CD4-positive, CD25-positive, alpha-beta regulatory T cell (primary cell): ENCODE measurements at regions not wholly inside any gene's neighbourhood (a gene's known extent, or its start where the extent isn't known, plus 50 kb on each side); places are given as distances from the start of the nearest gene placed in this dataset.

ENCODE experiments used
- ATAC-seq, 2 donors: fragments of 150-1000 bp; cut with Tn5 transposase; one replicate each; pipeline ENCODE4 v1.10.0; 2021; ENCODE audit warnings: low read depth in 2 of 2, moderate number of reproducible peaks in 2 of 2, moderate library complexity in 1 of 2
- DNase-seq, 3 donors: peaks; one replicate each; pipeline versions ENCODE4 v3.0.0 to v3.0.0-alpha.2; 2012 to 2022; ENCODE audit warnings: mixed read lengths in 1 of 3
- H3K27ac ChIP-seq: one replicate; pipeline ENCODE4 v1.7.0; 2013; ENCODE audit warnings: mild to moderate bottlenecking, low read length; ENCODE audit not compliant: insufficient read depth, poor library complexity, severe bottlenecking
- H3K27me3 ChIP-seq: one replicate; pipeline ENCODE4 v1.7.0; 2013; ENCODE audit warnings: low read length; ENCODE audit not compliant: control insufficient read depth, insufficient read depth
- H3K36me3 ChIP-seq: one replicate; pipeline ENCODE4 v1.7.0; 2013; ENCODE audit warnings: mild to moderate bottlenecking, low read length, moderate library complexity; ENCODE audit not compliant: control insufficient read depth, insufficient read depth
- H3K4me1 ChIP-seq: 2 replicates; pipeline ENCODE4 v1.7.0; 2013; ENCODE audit warnings: mild to moderate bottlenecking, low read length; ENCODE audit not compliant: insufficient read depth, control insufficient read depth, poor library complexity, severe bottlenecking
- H3K4me3 ChIP-seq: one replicate; pipeline ENCODE4 v1.7.0; 2013; ENCODE audit warnings: low read depth, mild to moderate bottlenecking, low read length, moderate library complexity
- H3K9me3 ChIP-seq, 2 experiments: 1 replicate in 1 of 2; 2 replicates in 1 of 2; pipeline ENCODE4 v1.7.0; 2013; ENCODE audit warnings: low read length in 2 of 2, mild to moderate bottlenecking in 1 of 2, moderate library complexity in 1 of 2; ENCODE audit not compliant: control insufficient read depth in 2 of 2
- H3K27ac Mint-ChIP-seq, 3 donors: one replicate each; pipeline ENCODE4 v1.8.0; 2020 to 2022; ENCODE audit warnings: mild to moderate bottlenecking in 3 of 3, mixed read lengths in 3 of 3, moderate library complexity in 2 of 3
- H3K27me3 Mint-ChIP-seq: one replicate; pipeline ENCODE4 v1.8.0; 2022; ENCODE audit warnings: mild to moderate bottlenecking, mixed read lengths
- H3K36me3 Mint-ChIP-seq: one replicate; pipeline ENCODE4 v1.8.0; 2020; ENCODE audit warnings: mixed read lengths
- H3K4me1 Mint-ChIP-seq, 4 donors: one replicate each; pipeline ENCODE4 v1.8.0; 2020 to 2022; ENCODE audit warnings: mixed read lengths in 4 of 4, mild to moderate bottlenecking in 1 of 4
- H3K4me3 Mint-ChIP-seq, 4 donors: one replicate each; pipeline ENCODE4 v1.8.0; 2020 to 2022; ENCODE audit warnings: mild to moderate bottlenecking in 4 of 4, mixed read lengths in 4 of 4, moderate library complexity in 3 of 4
- H3K9me3 Mint-ChIP-seq, 7 donors: one replicate each; pipeline ENCODE4 v1.8.0; 2020 to 2022; ENCODE audit warnings: mixed read lengths in 7 of 7, mild to moderate bottlenecking in 3 of 7, moderate library complexity in 2 of 7

GRCh38 chr5:112012104-112012503 is 255.1 kb upstream of the NREP start:
- no peaks in the 10 kb centered on the region for H3K4me1 Mint-ChIP-seq
- no peaks in the 10 kb centered on the region for H3K27me3 Mint-ChIP-seq
- no peak overlapping the region for H3K4me3 Mint-ChIP-seq
- no peaks in the 10 kb centered on the region for H3K36me3 Mint-ChIP-seq
- Histone ChIP-seq H3K4me1 (no peaks in the 10 kb centered on the region), H3K27ac (no peak overlapping the region), H3K27me3 (no peaks in the 10 kb centered on the region), H3K9me3 (no peaks in the 10 kb centered on the region), H3K4me3 (no peak overlapping the region), H3K36me3 (no peaks in the 10 kb centered on the region)
- no peak overlapping the region for H3K27ac Mint-ChIP-seq
- DNase-seq (no peak), ATAC-seq (no peak)
- peaks cover 0 to 3% (median 0%) of the 10 kb centered on the region in 7 donors for H3K9me3 Mint-ChIP-seq

GRCh38 chr5:112010475-112010874 is 253.5 kb upstream of the NREP start:
- H3K36me3 Mint-ChIP-seq, result no peaks in the 10 kb centered on the region
- ATAC-seq, result no peak

DNA sequence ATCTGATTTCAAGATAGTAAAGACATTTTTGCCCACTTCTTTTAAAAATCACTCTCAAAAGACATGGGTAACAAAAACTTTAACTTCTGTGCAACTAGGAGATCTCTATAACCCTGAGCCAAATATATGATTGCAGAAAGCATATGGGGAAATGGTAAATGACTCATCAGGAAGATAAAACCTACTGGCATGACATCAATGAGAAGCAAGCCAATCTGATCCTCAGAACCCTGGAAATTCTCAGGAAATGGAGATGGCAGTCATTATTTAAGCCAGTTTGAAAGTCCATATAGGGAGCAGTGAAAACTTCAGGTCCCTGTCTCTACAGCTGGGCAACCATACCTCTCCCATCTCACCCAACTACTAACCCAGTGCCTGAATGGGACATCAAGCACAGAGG is 249.7 kb upstream of the NREP start:
- H3K36me3 Mint-ChIP-seq, result no peaks in the 10 kb centered on the region
- H3K27ac ChIP-seq, result no peak overlapping the region
- H3K27me3 ChIP-seq, result no peaks in the 10 kb centered on the region
- H3K4me3 Mint-ChIP-seq, result no peak overlapping the region
- H3K4me1 Mint-ChIP-seq, result no peaks in the 10 kb centered on the region
- H3K4me1 ChIP-seq, result no peaks in the 10 kb centered on the region
- H3K27ac Mint-ChIP-seq, result no peak overlapping the region
- ATAC-seq (no peak), DNase-seq (no peak)
- no peaks in the 10 kb centered on the region for H3K27me3 Mint-ChIP-seq
- H3K4me3 ChIP-seq, result no peak overlapping the region
- no peaks in the 10 kb centered on the region for H3K9me3 ChIP-seq
- H3K9me3 Mint-ChIP-seq, result peaks cover 0 to 3% (median 0%) of the 10 kb centered on the region in 7 donors
- H3K36me3 ChIP-seq, result no peaks in the 10 kb centered on the region

More at GRCh38 chr5:112010475-112010874, 253.5 kb upstream of the NREP start:
- Histone ChIP-seq H3K36me3 (no peaks in the 10 kb centered on the region), H3K27me3 (no peaks in the 10 kb centered on the region), H3K4me3 (no peak overlapping the region), H3K27ac (no peak overlapping the region), H3K4me1 (no peaks in the 10 kb centered on the region), H3K9me3 (no peaks in the 10 kb centered on the region)
- H3K27me3 Mint-ChIP-seq, result no peaks in the 10 kb centered on the region
- no peak for DNase-seq
- no peak overlapping the region for H3K4me3 Mint-ChIP-seq
- no peak overlapping the region for H3K27ac Mint-ChIP-seq
- H3K4me1 Mint-ChIP-seq, result no peaks in the 10 kb centered on the region
- H3K9me3 Mint-ChIP-seq, result peaks cover 0 to 3% (median 0%) of the 10 kb centered on the region in 7 donors

- no peaks in the 10 kb centered on the region for H3K36me3 ChIP-seq
- no peak overlapping the region for H3K27ac ChIP-seq
- no peaks in the 10 kb centered on the region for H3K9me3 ChIP-seq
- Mint-ChIP-seq H3K27me3 (no peaks in the 10 kb centered on the region), H3K27ac (no peak overlapping the region), H3K4me3 (no peak overlapping the region), H3K36me3 (no peaks in the 10 kb centered on the region), H3K9me3 (peaks cover 0 to 3% (median 0%) of the 10 kb centered on the region in 7 donors), H3K4me1 (no peaks in the 10 kb centered on the region)
- no peaks in the 10 kb centered on the region for H3K4me1 ChIP-seq
- no peaks in the 10 kb centered on the region for H3K27me3 ChIP-seq
- DNase-seq, result no peak
- ATAC-seq, result no peak
- H3K4me3 ChIP-seq, result no peak overlapping the region
These were observed 248.6 kb upstream of the NREP start for GRCh38 chr5:112005623-112005930.

DNA sequence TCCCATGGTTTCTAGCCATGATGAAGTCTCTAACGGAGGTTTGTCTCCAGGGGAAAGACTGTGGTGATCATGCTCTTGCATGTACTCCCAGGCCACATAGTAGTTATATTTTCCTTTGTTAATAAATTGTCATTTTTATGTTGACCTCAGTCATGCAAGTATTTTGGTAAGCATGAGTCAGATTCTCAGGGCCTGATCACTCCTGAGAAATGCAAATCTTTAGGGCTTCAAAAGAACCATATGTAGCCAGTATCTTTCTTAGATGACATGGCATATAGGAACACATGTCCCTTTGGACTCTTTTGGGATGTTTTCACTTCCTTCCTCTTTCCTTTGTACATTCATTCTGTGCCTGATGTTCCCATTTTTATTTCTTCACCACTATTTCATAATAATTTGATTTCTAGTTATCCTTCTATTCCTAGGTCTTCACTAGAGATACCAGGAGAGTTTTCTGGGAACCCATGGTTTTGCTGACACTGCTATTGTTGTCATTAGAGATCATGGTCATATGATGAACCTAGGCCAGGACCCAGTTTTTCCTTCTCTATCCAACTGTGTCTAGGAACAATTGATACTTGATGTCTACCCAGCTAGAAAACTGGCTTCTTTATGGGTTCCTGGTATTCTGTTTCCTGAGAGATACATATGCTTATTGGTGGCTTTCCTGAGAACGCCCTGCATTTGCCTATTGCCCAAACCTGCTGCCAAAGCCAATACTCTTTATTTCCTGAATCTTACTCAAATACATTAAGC is 248.1 kb upstream of the NREP start:
- no peak overlapping the region for H3K4me3 ChIP-seq
- no peaks in the 10 kb centered on the region for H3K9me3 ChIP-seq
- Mint-ChIP-seq H3K27me3 (no peaks in the 10 kb centered on the region), H3K27ac (no peak overlapping the region), H3K4me1 (no peaks in the 10 kb centered on the region), H3K4me3 (no peak overlapping the region), H3K36me3 (no peaks in the 10 kb centered on the region), H3K9me3 (peaks cover 0 to 3% (median 0%) of the 10 kb centered on the region in 7 donors)
- H3K27ac ChIP-seq, result no peak overlapping the region
- no peak for ATAC-seq
- no peak for DNase-seq
- H3K4me1 ChIP-seq, result no peaks in the 10 kb centered on the region
- H3K36me3 ChIP-seq, result no peaks in the 10 kb centered on the region
- no peaks in the 10 kb centered on the region for H3K27me3 ChIP-seq

- DNase-seq (no peak), ATAC-seq (no peak)
- H3K4me3 Mint-ChIP-seq, result no peak overlapping the region
- H3K36me3 ChIP-seq, result no peaks in the 10 kb centered on the region
- no peak overlapping the region for H3K27ac Mint-ChIP-seq
- peaks cover 5% of the 10 kb centered on the region for H3K27me3 Mint-ChIP-seq
- H3K4me1 Mint-ChIP-seq, result no peaks in the 10 kb centered on the region
- no peaks in the 10 kb centered on the region for H3K36me3 Mint-ChIP-seq
- no peak overlapping the region for H3K27ac ChIP-seq
- no peaks in the 10 kb centered on the region for H3K4me1 ChIP-seq
- no peaks in the 10 kb centered on the region for H3K27me3 ChIP-seq
- H3K9me3 ChIP-seq, result no peaks in the 10 kb centered on the region
- peaks cover 0 to 3% (median 0%) of the 10 kb centered on the region in 7 donors for H3K9me3 Mint-ChIP-seq
- H3K4me3 ChIP-seq, result no peak overlapping the region
These were observed 245.4 kb upstream of the NREP start for GRCh38 chr5:112002376-112002775.

DNA sequence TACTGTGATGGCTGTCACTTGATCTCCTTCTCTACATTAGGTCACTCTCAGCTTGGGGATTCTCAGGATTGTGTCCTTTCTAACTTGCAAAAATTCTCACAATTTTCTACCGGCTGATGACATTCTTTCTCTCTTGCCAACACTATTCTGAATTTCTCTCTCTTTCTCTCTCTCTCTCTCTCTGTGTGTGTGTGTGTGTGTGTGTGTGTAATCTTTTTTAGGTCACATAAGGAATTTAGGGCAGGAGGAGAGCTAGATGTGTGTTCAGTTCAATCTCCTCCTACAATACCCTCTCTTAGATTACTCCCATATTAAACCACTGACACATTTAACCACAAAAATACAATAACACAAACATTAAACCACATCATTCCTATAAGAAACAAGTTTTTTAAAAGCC is 242.3 kb upstream of the NREP start:
- DNase-seq, result no peak
- no peak for ATAC-seq
- Histone ChIP-seq H3K27ac (no peak overlapping the region), H3K36me3 (no peaks in the 10 kb centered on the region), H3K27me3 (no peaks in the 10 kb centered on the region), H3K4me1 (no peaks in the 10 kb centered on the region), H3K4me3 (no peak overlapping the region), H3K9me3 (no peaks in the 10 kb centered on the region)
- Mint-ChIP-seq H3K9me3 (peaks cover 0 to 3% (median 0%) of the 10 kb centered on the region in 7 donors), H3K27ac (no peak overlapping the region), H3K4me3 (no peak overlapping the region), H3K4me1 (no peaks in the 10 kb centered on the region), H3K27me3 (peaks cover 5% of the 10 kb centered on the region), H3K36me3 (no peaks in the 10 kb centered on the region)

DNA sequence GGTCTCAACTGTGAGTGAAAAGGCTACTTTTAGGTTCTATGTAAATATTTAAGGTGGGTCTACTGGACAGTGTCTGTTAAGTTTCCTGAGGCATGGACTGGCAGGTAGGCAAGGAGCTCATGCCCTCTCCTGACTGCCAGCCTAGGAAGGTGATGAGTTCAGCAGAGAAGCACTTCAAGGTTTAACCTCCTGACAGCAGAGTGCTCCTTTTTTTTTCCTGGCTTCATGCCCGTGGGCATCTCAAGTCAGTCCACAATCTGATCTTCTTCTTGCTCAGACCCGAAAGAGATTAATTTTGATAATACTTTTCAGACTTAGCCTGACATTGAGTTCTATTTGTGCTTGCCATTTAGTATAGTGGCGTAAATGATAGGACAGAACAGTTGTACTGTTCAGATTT is 241.9 kb upstream of the NREP start:
- no peak overlapping the region for H3K4me3 ChIP-seq
- H3K27me3 ChIP-seq, result no peaks in the 10 kb centered on the region
- H3K4me1 ChIP-seq, result no peaks in the 10 kb centered on the region
- ATAC-seq (no peak), DNase-seq (no peak)
- no peak overlapping the region for H3K4me3 Mint-ChIP-seq
- H3K36me3 ChIP-seq, result no peaks in the 10 kb centered on the region
- H3K27ac Mint-ChIP-seq, result no peak overlapping the region
- H3K27me3 Mint-ChIP-seq, result peaks cover 5% of the 10 kb centered on the region
- H3K4me1 Mint-ChIP-seq, result no peaks in the 10 kb centered on the region
- H3K36me3 Mint-ChIP-seq, result no peaks in the 10 kb centered on the region
- H3K27ac ChIP-seq, result no peak overlapping the region
- H3K9me3 Mint-ChIP-seq, result peaks cover 0 to 2% (median 0%) of the 10 kb centered on the region in 7 donors
- no peaks in the 10 kb centered on the region for H3K9me3 ChIP-seq
